ENCODE measurements at regions not wholly inside any gene's neighbourhood (a gene's known extent, or its start where the extent isn't known, plus 50 kb on each side); places are given as distances from the start of the nearest gene placed in this dataset.

DNA sequence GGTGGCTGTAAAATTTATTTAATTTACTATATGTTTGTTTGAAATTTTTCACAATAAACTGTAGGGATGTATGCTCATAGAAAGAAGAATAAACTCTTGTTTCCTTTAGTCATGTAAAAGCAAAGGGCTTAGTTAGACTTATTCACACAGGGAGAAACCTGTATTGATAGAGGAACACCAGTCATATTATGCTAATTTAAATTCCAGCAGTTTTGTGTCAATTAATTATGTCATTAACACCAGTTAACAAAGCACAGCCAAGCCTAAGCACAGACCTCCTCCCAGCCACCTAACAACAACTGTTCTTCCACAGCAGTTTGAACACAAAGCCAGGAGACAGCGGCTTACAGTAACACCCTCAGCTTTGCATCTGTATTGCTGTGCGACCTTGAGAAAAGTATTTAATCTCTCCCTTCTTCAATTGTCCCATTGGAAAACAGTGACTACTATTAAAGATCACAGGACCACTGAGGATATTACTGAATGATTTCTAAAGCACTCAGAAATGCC, 260.8 kb upstream of the RRP15 start:
- Histone ChIP-seq H3K4me1 (ENCODE audit: control insufficient read depth in 1 of 2, low read depth in 2 of 2) (no peaks in the 10 kb centered on the region), H3K9me3 (no peaks in the 10 kb centered on the region), H3K27me3 (replicated peaks; ENCODE audit: insufficient read depth) (no peaks in the 10 kb centered on the region), H3K4me3 (no peak overlapping the region), H3K36me3 (no peaks in the 10 kb centered on the region), H3K27ac (no peak overlapping the region)
- TF ChIP-seq, protein P1, sequence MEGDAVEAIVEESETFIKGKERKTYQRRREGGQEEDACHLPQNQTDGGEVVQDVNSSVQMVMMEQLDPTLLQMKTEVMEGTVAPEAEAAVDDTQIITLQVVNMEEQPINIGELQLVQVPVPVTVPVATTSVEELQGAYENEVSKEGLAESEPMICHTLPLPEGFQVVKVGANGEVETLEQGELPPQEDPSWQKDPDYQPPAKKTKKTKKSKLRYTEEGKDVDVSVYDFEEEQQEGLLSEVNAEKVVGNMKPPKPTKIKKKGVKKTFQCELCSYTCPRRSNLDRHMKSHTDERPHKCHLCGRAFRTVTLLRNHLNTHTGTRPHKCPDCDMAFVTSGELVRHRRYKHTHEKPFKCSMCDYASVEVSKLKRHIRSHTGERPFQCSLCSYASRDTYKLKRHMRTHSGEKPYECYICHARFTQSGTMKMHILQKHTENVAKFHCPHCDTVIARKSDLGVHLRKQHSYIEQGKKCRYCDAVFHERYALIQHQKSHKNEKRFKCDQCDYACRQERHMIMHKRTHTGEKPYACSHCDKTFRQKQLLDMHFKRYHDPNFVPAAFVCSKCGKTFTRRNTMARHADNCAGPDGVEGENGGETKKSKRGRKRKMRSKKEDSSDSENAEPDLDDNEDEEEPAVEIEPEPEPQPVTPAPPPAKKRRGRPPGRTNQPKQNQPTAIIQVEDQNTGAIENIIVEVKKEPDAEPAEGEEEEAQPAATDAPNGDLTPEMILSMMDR (IDR thresholded peaks at IDR 0.05), result no peak
- DNase-seq (ENCODE audit: low spot score) (no peak), ATAC-seq (ENCODE audit: insufficient number of reproducible peaks, low FRiP score, low read depth) (no peak)

DNA sequence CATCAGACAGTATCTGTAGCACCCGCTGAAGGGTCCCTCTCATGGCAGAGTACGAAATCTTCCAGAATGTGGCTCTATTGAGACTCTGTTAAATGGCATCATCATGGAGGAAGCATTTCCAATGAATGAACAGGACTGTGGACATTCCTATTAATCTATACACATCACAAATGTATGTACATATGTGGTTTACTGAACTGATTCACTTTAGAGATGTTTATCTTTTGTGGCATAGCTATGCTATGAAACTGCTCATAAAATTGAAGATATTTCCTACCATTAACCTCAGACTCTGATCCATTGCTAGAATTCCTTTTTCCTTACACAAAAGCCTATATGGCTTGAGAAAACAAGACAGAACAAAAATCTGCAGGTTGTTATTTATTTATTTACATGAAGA, 259.6 kb upstream of the RRP15 start:
- H3K36me3 ChIP-seq, result no peaks in the 10 kb centered on the region
- H3K27ac ChIP-seq, result no peak overlapping the region
- TF ChIP-seq, protein P1 (IDR thresholded peaks at IDR 0.05), result no peak
- DNase-seq (ENCODE audit: low spot score) (no peak), ATAC-seq (ENCODE audit: insufficient number of reproducible peaks, low FRiP score, low read depth) (no peak)
- no peaks in the 10 kb centered on the region for H3K9me3 ChIP-seq
- H3K4me1 ChIP-seq (ENCODE audit: control insufficient read depth in 1 of 2, low read depth in 2 of 2), result no peaks in the 10 kb centered on the region
- no peak overlapping the region for H3K4me3 ChIP-seq
- no peaks in the 10 kb centered on the region for H3K27me3 ChIP-seq (replicated peaks; ENCODE audit: insufficient read depth)

DNA sequence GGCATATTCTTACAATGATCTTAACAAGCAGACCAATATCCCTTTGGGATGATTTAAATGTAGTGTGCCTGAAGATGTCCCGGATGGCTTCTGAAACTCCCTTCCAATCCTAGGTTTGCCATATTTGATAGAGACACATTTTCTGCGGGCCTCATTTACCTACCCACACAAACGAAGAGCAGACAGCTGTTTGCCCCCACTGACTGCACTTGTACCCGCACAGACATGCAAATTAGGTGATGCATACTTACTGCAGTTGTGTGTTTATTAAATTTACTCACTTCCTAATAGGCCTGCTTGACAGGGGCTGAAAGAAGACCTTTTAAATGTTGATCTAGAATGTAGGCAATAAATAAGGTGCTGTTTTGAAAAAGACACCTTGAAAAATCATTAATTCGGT, 257.9 kb upstream of the RRP15 start:
- TF ChIP-seq, protein P1 (IDR thresholded peaks at IDR 0.05), result no peak
- H3K36me3 ChIP-seq, result no peaks in the 10 kb centered on the region
- no peak for DNase-seq (ENCODE audit: low spot score)
- no peak for ATAC-seq (ENCODE audit: insufficient number of reproducible peaks, low FRiP score, low read depth)
- no peaks in the 10 kb centered on the region for H3K27me3 ChIP-seq (replicated peaks; ENCODE audit: insufficient read depth)
- H3K4me1 ChIP-seq (ENCODE audit: control insufficient read depth in 1 of 2, low read depth in 2 of 2), result no peaks in the 10 kb centered on the region
- no peaks in the 10 kb centered on the region for H3K9me3 ChIP-seq
- no peak overlapping the region for H3K4me3 ChIP-seq
- H3K27ac ChIP-seq, result no peak overlapping the region

DNA sequence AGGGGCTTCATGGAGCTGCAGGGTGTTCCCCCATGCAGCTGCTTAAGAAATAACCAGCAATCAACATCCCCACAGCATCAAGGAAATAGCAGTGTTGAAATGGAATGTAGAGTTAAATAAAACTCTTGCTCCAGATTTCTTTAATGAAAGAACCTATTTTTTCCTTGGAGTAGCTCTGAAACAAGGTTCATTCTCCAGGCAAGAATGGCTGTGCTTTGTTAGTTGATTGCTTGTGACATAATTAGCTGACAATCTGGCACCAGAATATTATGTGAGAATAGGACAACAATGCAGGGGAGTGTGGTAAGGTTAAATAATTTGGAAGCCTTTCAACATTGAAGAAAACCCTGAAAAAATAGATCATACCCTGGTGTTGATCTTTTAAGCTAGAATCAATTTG, 254.2 kb upstream of the RRP15 start:
- Histone ChIP-seq H3K9me3 (no peaks in the 10 kb centered on the region), H3K4me1 (ENCODE audit: control insufficient read depth in 1 of 2, low read depth in 2 of 2) (no peaks in the 10 kb centered on the region), H3K27ac (no peak overlapping the region), H3K4me3 (no peak overlapping the region), H3K36me3 (no peaks in the 10 kb centered on the region), H3K27me3 (replicated peaks; ENCODE audit: insufficient read depth) (no peaks in the 10 kb centered on the region)
- TF ChIP-seq, protein P1 (IDR thresholded peaks at IDR 0.05), result no peak
- DNase-seq (ENCODE audit: low spot score), result no peak
- no peak for ATAC-seq (ENCODE audit: insufficient number of reproducible peaks, low FRiP score, low read depth)

DNA sequence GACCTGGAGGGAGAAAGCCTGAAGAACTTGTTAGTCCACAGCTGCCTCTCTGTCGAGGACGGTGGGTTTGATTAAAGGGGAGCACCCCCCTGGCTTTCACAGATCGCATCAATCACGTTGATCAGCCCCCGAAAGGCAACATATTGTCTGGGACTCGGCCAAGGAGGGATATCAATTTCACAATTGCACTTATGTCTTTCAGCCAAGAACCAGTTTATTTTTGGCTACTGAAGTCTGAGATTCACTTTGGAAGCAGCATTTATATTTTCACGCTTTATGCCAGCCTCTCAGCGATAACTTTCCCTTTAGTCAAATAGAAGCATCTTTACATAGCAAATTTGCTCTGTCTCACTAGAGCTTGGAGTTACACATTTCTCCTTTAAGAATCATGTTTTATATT, 253.2 kb upstream of the RRP15 start:
- Histone ChIP-seq H3K9me3 (no peaks in the 10 kb centered on the region), H3K4me1 (ENCODE audit: control insufficient read depth in 1 of 2, low read depth in 2 of 2) (no peaks in the 10 kb centered on the region), H3K27me3 (replicated peaks; ENCODE audit: insufficient read depth) (no peaks in the 10 kb centered on the region), H3K36me3 (no peaks in the 10 kb centered on the region), H3K4me3 (no peak overlapping the region), H3K27ac (no peak overlapping the region)
- DNase-seq (ENCODE audit: low spot score) (no peak), ATAC-seq (ENCODE audit: insufficient number of reproducible peaks, low FRiP score, low read depth) (no peak)
- TF ChIP-seq, protein P1 (IDR thresholded peaks at IDR 0.05), result no peak
